Heart left ventricle (tissue), 13 donors: ENCODE measurements at regions not wholly inside any gene's neighbourhood (a gene's known extent, or its start where the extent isn't known, plus 50 kb on each side); places are given as distances from the start of the nearest gene placed in this dataset.

ENCODE experiments used
- CTCF ChIP-seq, 12 donors: fragments of 200-600 bp; sonication (generic) in 4 of 12; IDR thresholded peaks; one replicate each; pipeline versions ENCODE4 v1.5.0 to v1.8.0; 2018 to 2022; ENCODE audit warnings: antibody characterized with exemption in 12 of 12, mild to moderate bottlenecking in 5 of 12
- POLR2A ChIP-seq, 2 donors: fragments of 450-650 bp; IDR thresholded peaks; one replicate each; pipeline ENCODE4 v1.6.1; 2017; ENCODE audit warnings: antibody characterized with exemption in 2 of 2, mild to moderate bottlenecking in 2 of 2, moderate library complexity in 2 of 2
- donor health status: ischemic (EF 13 %, LVEDD 7.1; RV severe dilation, severe dysfunction).
- donor health status: DM: no; HTN: yes; CAD: no.
- donor health status: DM: no; HTN: no; CAD: no.
- donor health status: ischemic (EF 25% LVEDD 6.9; RV normal size, moderate dysfunction).
- donor health status: ischemic (EF 25% LVEDD 5.7; RV mildly dilated, moderate dysfunction).
- donor health status: ischemic (EF 35%, LVEDD 5.7; RV mildly dilated, moderate dysfunction).
- donor health status: nonischemic (EF 11% LVEDD 7.7; RV severe dilation, severe dysfunction).
- donor health status: DM: yes; HTN: yes; CAD: no.
- donor health status: PGD.
- donor health status: ischemic (EF 29% LVEDD 5.4; RV normal size, mild dysfunction).
- donor health status: nonischemic (EF 23%, LVEDD 6.1; RV moderate dilation, normal function).

- TF ChIP-seq CTCF (IDR thresholded peaks at IDR 0.05) (no peak), POLR2A (IDR thresholded peaks at IDR 0.05) (no peak)
Measured at GRCh38 chrX:96094616-96095015, 590.0 kb upstream of the DIAPH2 start.
